Stimulated activated CD4-positive, alpha-beta T cell treated with anti-CD3 and anti-CD28 coated beads, Interleukin-12 subunit alpha, Interleukin-12 subunit beta, amount 100 ng/mL, for 48 hours (primary cell): ENCODE measurements at regions not wholly inside any gene's neighbourhood (a gene's known extent, or its start where the extent isn't known, plus 50 kb on each side); places are given as distances from the start of the nearest gene placed in this dataset.
"Not testable (repeated sequence)": the region's sequence is repeated elsewhere in the genome, so short reads cannot be mapped to it uniquely, and the experiment has no call there.

Source experiments
- DNase-seq, 3 donors: peaks; one replicate each; pipeline ENCODE4 v3.0.0-alpha.2; 2020; ENCODE audit warnings: low read depth in 2 of 3, low spot score in 1 of 3

DNA sequence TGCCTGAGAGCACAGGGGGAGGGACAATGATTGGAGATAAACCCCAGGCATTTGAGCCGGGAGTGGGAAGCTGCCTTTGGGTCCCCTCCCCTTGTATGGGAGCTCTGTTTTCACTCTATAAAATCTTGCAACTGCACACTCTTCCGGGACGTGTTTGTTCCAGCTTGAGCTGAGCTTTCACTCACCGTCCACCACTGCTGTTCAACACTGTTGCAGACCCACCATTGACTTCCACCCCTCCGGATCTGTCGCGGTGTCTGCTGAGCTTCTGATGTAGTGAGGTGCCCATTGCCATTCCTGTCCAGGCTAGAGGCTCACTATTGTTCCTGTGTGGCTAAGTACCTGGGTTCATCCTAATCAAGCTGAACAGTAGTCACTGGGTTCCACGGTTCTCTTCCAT, 231.6 kb upstream of the CWC22 start:
- DNase-seq: no peak

DNA sequence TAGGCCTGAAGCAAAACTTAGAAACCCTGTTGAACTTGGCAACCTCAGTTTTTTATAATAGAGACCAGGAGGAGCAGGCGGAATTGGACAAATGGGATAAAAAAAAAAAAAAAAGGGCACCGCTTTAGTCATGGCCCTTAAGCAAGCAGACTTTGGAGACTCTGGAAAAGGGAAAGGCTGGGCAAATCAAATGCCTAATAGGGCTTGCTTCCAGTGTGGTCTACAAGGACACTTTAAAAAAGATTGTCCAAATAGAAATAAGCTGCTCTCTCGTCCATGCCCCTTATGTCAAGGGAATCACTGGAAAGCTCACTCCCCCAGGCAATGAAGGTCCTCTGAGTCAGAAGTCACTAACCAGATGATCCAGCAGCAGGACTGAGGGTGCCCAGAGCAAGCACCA, 229.0 kb upstream of the CWC22 start:
- not testable (repeated sequence) for DNase-seq

GRCh38 chr2:180235506-180235905, 228.4 kb upstream of the CWC22 start:
- not testable (repeated sequence) for DNase-seq

- not testable (repeated sequence) for DNase-seq
Measured at GRCh38 chr2:180234991-180235390, 227.9 kb upstream of the CWC22 start.

DNA sequence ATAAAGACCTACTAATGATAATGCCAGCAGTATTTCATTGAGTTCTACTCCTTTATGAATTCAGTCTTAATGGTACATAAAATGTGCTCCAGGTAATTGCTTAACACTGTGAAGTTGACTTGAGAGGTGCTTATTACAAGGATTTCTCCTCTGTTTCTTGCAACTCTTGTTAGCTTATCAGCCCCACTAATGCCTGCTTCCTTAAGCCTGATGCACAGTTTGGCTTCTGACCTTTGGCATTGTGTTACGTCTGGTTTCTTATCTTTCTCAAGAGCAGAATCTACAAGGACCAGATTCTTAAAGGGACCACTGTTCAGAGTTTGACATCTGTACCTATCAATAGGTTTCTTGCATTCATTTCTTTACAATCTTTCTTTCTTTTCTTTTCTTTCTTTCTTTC, 223.9 kb upstream of the CWC22 start:
- no peak for DNase-seq

DNA sequence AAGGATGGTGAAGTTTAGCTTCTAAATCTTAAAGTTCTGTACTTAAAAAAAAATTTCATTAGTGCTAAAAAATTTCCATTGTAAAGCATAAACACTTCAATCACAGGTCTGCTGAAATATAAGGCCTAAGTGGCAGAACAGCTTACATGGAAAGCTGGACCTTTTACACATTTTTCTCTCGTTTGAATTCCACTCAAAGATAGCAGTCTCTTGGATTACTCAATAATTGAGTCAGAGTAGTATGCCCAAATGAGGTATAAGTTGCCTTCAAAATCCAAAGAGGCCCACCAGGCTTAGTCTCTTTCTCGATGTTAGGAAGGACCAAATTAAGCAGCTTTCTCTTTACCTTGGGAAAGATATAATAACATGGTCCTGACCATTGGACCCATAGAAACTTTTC, 220.4 kb upstream of the CWC22 start:
- no peak for DNase-seq

- DNase-seq: no peak
Measured at GRCh38 chr2:180225118-180225517, 218.0 kb upstream of the CWC22 start.

GRCh38 chr2:180222644-180223043, 215.5 kb upstream of the CWC22 start:
- no peak for DNase-seq

- DNase-seq: no peak
Measured at GRCh38 chr2:180219491-180219890, 212.4 kb upstream of the CWC22 start.

- no peak for DNase-seq
Measured at GRCh38 chr2:180208841-180209240, 201.7 kb upstream of the CWC22 start.

- DNase-seq: no peak
Measured at GRCh38 chr2:180205621-180206235, 198.6 kb upstream of the CWC22 start.

- no peak for DNase-seq
Measured at GRCh38 chr2:180203972-180204371, 196.9 kb upstream of the CWC22 start.

DNA sequence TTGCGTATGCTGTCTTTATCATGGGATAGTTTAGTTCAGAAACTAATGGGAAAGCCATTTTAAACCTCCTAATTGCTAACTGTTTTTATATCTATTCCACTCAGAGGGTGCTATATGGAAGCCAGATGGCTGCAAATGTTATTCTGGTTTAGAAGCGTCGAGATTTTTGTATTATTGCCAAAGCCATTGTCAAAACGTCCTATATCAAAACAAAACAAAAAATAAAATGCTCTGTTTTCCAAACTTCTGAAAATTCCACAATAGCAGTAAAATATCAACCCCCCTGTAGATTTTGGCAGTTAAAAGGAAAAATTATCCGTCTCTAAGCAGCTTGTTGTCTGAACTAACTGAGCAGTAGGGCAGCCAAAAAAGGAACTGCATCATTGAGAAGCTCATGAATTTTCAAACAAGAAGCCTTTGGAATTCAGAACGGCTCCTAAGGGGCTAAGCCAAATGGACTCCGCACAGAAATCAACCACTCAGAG, 195.4 kb upstream of the CWC22 start:
- DNase-seq: no peak

DNA sequence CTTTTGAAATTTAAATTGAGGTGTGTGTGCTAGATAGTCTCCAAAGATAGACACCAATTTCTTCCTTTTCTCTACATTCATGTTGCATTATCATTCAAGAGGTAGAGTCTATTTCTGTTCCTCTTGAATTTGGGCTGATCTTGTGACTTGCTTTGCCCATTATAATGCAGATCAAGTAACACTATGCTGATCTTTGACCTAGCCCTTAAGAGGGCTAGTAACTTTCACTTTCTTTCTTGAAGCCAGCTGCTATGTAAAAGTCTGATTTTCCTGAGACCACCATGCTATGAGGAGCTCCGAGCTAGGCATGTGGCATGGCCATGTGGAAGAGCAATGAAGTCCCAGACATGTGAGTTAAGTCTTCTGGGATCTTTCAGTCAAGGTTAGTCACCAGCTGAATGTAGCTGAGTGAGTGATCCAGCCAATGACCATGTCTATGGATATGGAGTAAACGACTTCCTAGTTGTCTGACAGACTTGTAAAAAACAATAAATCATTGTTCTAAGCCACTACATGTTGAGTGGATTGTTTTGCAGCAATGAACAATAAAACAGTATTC, 189.4 kb upstream of the CWC22 start:
- DNase-seq: no peak

- no peak for DNase-seq
Measured at GRCh38 chr2:180195847-180196246, 188.8 kb upstream of the CWC22 start.

DNA sequence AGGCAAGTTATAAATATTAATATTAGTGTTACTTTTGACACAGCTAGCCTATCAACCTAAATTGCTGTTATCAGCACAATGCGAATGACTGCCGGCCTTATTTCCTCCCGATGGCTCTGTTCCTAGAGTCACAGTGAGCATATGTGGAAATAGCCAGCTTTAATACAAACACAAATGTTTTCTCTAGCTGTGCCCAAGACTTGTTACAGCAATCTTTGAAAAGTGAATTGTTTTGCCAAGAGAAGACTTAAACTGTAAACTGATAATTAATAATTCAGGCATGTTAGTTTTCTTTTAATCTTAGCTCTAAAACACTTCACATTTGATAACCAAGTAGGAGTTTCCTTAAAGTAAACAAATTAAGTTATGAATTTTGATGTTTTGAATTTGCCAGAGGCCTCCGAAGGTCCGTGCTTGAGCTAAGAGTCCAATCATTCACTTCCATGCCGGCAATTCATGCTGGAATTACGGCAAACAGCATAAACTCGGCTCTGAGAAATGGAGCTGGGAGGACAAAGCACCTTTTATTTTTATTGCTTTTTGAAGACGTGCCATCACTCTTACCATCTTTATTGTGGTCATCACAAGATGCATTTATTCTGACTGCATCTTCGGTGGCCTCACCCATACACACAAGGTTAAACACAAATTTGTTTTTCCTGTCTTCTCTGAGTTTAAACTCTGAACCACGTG, 184.5 kb upstream of the CWC22 start:
- DNase-seq: no peak

- DNase-seq: no peak
Measured at GRCh38 chr2:180190851-180191250, 183.8 kb upstream of the CWC22 start.

- DNase-seq: no peak
Measured at GRCh38 chr2:180187611-180188010, 180.5 kb upstream of the CWC22 start.

DNA sequence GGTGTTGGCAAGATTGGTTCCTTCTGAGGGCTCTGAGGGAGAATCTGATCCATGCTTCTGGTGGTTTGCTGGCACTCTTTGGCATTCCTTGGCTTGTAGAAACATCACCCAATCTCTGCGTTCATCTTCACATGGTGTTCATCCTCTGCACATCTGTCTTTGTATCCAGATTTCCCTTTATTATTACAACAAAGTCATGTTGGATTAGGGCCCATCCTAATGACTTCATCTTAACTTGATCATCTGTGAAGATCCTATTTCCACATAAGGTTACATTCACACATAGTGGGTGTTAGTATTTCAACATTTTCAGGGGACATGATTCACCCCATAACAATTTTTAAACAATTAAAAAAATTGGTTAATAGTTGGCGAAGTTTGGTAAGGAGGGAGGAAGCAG, 177.4 kb upstream of the CWC22 start:
- DNase-seq: no peak

DNA sequence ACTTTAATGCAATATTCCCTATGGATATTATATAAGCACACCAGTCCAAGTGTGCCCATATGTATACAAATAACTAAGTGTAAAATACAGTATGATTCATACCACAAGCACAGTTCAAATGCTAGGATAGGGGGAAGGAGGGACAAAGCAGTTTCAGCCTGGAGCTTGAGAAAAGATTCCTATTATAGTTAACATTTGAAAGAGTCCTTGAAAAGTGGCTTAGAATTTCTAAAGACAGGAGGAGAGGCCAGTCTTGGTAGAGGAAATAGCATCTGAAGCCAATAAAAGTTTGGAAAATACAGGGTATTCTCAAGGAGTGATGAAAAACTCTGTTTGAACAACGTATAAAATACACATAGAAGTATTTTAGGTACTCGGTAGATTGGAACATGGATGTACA, 173.4 kb upstream of the CWC22 start:
- DNase-seq: no peak

DNA sequence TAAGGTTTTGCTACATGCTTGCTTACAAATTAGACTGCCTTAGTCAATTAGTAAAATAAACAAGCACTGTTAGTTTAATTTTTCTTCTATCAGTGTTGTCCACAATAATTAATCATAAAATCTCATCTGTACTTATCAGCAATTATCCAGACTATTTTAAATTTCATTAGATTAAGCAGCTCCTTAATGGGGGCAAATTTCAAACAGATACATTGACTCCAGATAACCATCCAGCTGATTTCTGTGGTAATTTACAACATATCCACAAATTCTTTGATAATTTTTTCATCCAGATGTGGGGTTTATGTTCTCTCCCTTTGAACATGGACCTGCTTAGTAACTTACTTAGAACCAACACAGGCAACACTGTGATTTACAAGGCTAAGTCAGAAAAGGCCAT, 170.4 kb upstream of the CWC22 start:
- no peak for DNase-seq

DNA sequence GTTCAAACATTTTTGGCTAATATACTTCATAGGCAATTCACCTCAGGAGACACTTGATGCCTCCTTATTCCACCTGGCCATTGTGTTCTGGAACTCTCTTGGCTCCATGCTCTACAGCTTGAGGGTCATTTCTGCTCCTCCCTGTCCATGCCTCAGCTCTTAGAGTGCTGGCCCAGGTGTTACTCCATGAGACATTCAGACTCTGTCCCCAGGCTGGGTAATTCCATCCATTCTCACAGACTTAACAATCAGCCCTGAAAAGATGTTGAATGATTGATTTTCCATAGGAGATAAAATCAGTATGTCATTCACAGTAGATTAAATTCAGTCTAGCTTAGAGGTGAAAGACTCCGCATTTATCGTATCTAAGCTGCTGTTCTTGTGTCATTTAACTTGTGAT, 168.6 kb upstream of the CWC22 start:
- no peak for DNase-seq

- DNase-seq: no peak
Measured at GRCh38 chr2:180174580-180174979, 167.5 kb upstream of the CWC22 start.
